D721Med (cell line): ENCODE measurements at regions not wholly inside any gene's neighbourhood (a gene's known extent, or its start where the extent isn't known, plus 50 kb on each side); places are given as distances from the start of the nearest gene placed in this dataset.

Source experiments
- DNase-seq: peaks from one replicate; pipeline ENCODE4 v3.0.0; 2011; ENCODE audit warnings: low spot score; ENCODE audit not compliant: insufficient read length
- FAIRE-seq: peaks from 2 replicates; lab custom pipeline; 2011; peaks lifted over from hg19 to GRCh38; lab: Jason Lieb, UNC
- TF ChIP-seq, protein P1 (sequence below): IDR thresholded peaks from 2 replicates; pipeline ENCODE4 v1.5.1; 2012; ENCODE audit warnings: mild to moderate bottlenecking, control low read depth; ENCODE audit not compliant: insufficient read depth; ENCODE audit errors: missing control alignments

DNA sequence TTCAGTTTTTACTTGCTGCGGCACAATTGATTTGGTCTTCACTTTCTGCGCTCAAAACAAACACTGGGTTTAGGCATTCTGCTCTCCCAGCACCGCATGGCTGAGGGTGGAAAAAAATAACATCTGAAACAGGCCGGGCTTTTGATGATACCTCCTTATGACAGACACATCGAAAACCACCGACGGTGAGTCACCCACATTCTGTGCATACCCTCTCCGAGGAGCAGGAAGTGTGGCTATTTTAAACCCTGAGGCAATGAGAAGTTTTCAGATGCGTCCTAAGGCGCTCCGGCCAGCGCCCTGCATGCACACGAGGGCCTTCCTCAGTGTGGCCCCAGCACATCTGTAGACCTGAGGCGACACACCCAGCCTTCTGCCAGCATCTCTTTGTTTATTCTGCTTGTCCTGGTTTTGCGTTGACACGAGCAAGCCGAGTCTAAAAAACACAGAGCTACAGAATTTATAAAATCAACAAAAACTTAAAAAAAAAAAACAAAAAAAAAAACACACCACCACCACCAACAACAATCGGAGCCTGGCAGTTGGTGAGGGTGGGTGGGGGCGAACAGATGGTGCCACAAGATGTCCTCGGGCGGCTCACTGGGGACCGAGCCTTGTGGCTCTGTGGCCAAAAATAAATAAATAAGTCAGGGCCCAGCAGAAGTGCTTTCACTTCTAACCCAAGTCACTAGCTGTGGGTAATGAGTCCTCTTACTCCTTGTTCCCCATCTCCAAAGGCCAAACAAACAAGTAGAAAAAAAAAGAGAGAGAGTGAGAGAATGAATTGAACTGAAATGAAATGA lies 162.6 kb upstream of the IRF2BP2 start:
- FAIRE-seq (no peak), DNase-seq (no peak)

DNA sequence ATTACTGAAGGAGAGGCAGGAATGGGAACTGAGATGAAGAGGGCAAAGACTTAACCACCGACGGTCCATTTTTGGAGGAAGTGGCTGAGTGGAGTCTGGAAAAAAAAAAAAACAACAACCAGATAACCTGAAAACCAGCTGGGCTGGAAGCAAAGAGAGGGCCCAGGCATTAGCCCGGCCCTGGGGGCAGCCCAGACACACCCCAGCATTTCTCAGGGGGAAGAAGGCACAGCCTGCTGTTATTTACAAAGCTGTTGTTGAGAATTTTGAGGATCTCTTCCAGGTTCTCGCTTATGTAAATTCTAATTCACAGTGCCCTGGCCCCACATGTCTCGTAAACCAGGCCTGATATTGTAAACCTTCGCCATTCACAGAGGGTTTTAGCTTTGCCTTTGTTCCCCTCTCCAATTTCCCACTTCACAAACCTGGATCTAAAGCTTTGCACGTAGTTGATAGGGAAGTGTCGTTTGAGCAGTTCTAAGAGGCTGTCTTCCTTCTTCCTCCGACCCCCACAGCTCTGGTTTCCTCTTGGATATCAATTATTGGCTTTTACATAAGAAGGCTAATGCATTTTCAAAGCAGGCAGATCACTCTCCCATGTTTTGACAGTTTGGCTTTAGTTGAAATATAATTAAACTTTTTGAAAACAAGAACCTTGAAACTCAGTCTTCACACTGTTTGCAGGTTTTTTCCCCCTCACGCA lies 161.8 kb upstream of the IRF2BP2 start:
- DNase-seq (no peak), FAIRE-seq (no peak)

More for the DNA sequence above, 162.6 kb upstream of the IRF2BP2 start:
- TF ChIP-seq, protein P1, sequence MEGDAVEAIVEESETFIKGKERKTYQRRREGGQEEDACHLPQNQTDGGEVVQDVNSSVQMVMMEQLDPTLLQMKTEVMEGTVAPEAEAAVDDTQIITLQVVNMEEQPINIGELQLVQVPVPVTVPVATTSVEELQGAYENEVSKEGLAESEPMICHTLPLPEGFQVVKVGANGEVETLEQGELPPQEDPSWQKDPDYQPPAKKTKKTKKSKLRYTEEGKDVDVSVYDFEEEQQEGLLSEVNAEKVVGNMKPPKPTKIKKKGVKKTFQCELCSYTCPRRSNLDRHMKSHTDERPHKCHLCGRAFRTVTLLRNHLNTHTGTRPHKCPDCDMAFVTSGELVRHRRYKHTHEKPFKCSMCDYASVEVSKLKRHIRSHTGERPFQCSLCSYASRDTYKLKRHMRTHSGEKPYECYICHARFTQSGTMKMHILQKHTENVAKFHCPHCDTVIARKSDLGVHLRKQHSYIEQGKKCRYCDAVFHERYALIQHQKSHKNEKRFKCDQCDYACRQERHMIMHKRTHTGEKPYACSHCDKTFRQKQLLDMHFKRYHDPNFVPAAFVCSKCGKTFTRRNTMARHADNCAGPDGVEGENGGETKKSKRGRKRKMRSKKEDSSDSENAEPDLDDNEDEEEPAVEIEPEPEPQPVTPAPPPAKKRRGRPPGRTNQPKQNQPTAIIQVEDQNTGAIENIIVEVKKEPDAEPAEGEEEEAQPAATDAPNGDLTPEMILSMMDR: no peak

DNA sequence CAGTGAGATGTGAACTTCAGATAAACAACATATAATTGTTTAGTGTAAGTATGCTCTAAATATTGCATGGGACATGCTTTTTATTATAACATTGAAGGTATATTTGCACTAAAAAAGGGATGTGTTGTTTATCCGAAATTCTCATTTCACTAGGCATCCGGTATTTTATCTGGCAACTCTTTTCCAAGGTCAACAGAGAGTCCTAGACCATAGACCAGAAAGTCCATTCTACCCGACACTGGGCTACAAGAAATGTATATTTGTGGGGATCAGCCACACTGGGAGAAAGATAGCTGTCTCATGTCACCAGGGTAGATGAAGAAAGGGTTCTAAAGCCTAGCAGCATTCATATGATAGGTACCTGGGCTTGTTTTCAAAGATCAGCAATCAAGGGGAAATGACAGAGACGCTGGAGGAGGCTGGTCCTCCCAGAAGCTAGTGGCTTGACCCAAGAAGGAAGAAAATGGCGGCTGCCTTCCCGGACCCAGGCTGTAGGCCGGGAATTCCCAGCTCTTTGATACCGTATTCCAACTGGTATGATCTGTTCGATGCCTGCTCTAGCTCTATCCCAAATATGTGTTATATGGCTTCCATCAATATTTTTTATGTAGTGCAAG lies 161.1 kb upstream of the IRF2BP2 start:
- FAIRE-seq (no peak), DNase-seq (no peak)
- TF ChIP-seq, protein P1: no peak

More for the DNA sequence above, 161.8 kb upstream of the IRF2BP2 start:
- TF ChIP-seq, protein P1: no peak

DNA sequence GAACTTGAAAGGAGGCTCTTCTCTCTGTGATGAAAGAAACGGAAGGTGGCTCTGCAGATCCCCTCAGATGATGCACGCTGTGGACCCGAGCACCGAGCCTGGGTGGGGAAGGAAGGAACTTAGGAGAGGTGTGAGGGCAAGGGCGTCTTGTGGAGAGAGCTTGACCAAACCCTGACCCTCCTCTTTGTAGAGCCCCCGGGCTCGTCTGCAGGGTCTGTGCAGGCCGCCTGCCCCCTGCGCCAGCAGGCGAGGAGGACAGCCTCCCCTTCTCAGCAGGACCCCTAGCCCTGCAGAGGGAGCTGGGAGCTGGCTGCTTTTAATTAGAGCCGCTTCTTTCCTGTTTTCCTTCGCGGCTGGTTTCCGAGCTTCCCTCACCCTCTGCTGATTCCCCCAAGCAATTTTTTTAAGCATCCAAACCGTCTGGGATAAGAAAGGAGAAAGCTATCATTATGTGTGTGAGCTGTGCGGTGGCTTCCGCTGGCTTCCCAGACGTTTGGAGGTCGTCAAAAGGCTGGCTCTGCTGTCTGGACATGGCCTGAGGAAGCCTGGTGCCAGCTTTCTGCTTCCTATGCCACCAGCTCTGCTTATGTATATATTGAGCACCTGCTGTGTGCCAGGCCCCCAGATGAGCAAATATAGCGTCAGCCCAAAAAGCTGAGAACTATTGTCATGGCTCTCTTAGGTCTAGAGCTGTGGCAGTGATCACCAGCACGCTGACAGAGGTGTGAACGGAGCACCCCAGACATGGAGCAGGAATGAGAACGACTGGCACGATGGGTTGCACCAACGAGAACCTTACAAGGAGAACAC lies 160.2 kb upstream of the IRF2BP2 start:
- FAIRE-seq (no peak), DNase-seq (no peak)
- TF ChIP-seq, protein P1: no peak

DNA sequence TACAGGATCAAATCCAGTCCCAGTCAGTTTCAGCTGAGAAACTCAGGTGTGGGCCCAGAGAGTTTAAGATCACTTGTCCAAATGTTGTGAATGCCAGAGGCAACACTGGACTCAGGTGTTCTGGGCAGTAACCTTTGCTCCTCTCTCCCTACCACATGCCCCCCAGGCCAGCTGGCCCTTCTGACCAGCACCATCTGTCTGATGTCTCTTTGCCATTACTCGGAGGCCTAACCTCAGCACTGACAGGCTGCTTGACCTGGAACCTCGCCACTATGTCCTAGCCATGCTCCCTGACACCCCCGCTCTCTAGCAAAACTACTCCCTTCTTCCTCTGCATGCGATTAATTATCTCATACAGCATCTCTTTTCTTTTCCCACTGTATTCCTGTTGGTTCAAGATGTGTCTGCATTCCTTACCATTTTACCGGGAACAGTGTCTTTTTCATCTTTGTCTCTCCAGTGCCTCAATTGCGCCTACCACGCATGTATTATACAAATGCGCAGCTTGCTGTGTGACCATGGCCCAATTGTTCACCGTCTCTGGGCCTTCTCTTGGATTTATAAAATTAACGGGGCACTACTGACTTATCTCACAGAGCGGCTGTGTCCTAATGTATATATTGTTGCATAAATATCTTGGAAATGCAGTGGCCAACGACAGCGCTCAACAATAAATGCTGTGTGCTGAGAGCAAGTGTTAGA lies 159.5 kb upstream of the IRF2BP2 start:
- FAIRE-seq (no peak), DNase-seq (no peak)
- TF ChIP-seq, protein P1: no peak

DNA sequence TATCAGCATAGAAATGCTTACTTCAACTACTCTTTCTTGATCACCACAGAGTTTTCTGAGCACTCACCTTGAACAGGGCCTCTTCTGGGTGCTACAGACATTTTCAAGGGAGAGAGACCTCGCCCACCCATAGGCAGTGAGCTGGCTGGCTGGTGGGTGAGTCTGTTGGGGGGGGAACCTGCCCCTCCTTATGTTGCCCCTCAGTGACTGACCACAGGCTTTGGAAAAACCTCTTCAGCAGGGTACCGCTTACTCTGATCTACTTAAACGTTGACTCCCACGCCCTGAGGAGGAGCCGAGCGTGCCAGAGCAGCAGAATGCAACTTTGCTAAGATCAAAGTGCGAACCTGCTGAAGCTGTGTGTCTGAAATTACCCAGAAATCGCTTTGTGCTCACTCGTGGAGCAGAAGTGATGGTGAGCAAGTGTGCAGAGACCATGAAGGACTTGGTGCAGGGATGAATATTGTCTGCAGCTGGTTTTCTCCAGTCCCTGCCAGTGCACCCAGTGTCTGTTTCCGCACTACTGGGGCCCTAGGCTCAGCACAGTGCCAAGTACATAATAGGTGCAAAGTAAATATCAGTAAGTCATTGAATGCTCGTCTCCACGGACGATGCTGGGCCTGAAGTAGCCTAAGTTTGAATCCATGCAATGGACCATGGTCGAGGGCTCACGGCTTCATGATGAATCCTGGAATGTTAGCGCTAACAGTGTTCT lies 158.7 kb upstream of the IRF2BP2 start:
- TF ChIP-seq, protein P1: no peak
- DNase-seq (no peak), FAIRE-seq (no peak)
